H1 (cell line): ENCODE measurements at regions not wholly inside any gene's neighbourhood (a gene's known extent, or its start where the extent isn't known, plus 50 kb on each side); places are given as distances from the start of the nearest gene placed in this dataset.

Experiments used
- CTCF ChIA-PET: fragments of 300-600 bp; sonication (Branson Sonifier 250); formaldehyde crosslinking; loops from one replicate; lab custom pipeline; 2021; ENCODE audit not compliant: partially characterized antibody; lab: Charles Lee
- POLR2A ChIA-PET: fragments of 300-600 bp; sonication (Branson Sonifier 250); formaldehyde crosslinking; loops from one replicate; lab custom pipeline; 2021; ENCODE audit warnings: inconsistent platforms; ENCODE audit not compliant: partially characterized antibody; lab: Charles Lee
- DNase-seq, 2 experiments: peaks; one replicate each; pipeline versions ENCODE4 v3.0.0 to v3.0.0-alpha.2; 2010 to 2022; ENCODE audit warnings: low spot score in 2 of 2, low read depth in 1 of 2, mixed read lengths in 1 of 2
- FAIRE-seq: peaks from 2 replicates; lab custom pipeline; 2011; peaks lifted over from hg19 to GRCh38; lab: Jason Lieb, UNC
- H2AFZ ChIP-seq: 2 replicates; pipeline ENCODE4 v1.8.1; 2012; ENCODE audit warnings: low read length, inconsistent platforms
- H2AK5ac ChIP-seq: 2 replicates; pipeline ENCODE4 v1.6.1; 2013; ENCODE audit warnings: low read depth, low read length
- H2BK120ac ChIP-seq: replicated peaks from 2 replicates; pipeline ENCODE3; 2013; ENCODE audit warnings: low read depth, low read length, inconsistent platforms
- H2BK12ac ChIP-seq: 2 replicates; pipeline ENCODE4 v1.6.1; 2013; ENCODE audit warnings: low read depth, low read length
- H2BK15ac ChIP-seq: 2 replicates; pipeline ENCODE4 v1.6.1; 2013; ENCODE audit warnings: low read length
- H2BK20ac ChIP-seq: 2 replicates; pipeline ENCODE4 v1.6.1; 2013; ENCODE audit warnings: low read length
- H2BK5ac ChIP-seq: 2 replicates; pipeline ENCODE4 v1.6.1; 2013; ENCODE audit warnings: low read depth, low read length
- H3K14ac ChIP-seq: 2 replicates; pipeline ENCODE4 v1.6.1; 2013; ENCODE audit warnings: inconsistent platforms; ENCODE audit not compliant: insufficient read length
- H3K18ac ChIP-seq: 2 replicates; pipeline ENCODE4 v1.6.1; 2013; ENCODE audit warnings: low read length; ENCODE audit errors: extremely low read depth
- H3K23ac ChIP-seq: 2 replicates; pipeline ENCODE4 v1.6.1; 2013; ENCODE audit warnings: inconsistent platforms; ENCODE audit not compliant: insufficient read length
- H3K23me2 ChIP-seq: 2 replicates; pipeline ENCODE4 v1.6.1; 2013; ENCODE audit warnings: low read depth, low read length
- H3K27ac ChIP-seq: 2 replicates; pipeline ENCODE4 v1.6.1; 2011; ENCODE audit warnings: low read depth, low read length, inconsistent platforms
- H3K27me3 ChIP-seq, 4 experiments: replicated peaks in 1 of 4; 1 replicate in 1 of 4; 2 replicates in 3 of 4; pipeline versions ENCODE4 v1.6.1 to v1.8.1; 2011 to 2013; ENCODE audit warnings: low read length in 3 of 4, mild to moderate bottlenecking in 3 of 4, inconsistent platforms in 2 of 4, mixed read lengths in 2 of 4, moderate library complexity in 1 of 4; ENCODE audit not compliant: control insufficient read depth in 3 of 4, insufficient read depth in 3 of 4; ENCODE audit errors: extremely low read depth in 1 of 4
- H3K36me3 ChIP-seq, 4 experiments: 2 replicates each; pipeline versions ENCODE4 v1.6.1 to v1.8.1; 2011 to 2013; ENCODE audit warnings: mild to moderate bottlenecking in 4 of 4, low read length in 3 of 4, moderate library complexity in 2 of 4, control low read depth in 1 of 4, inconsistent platforms in 1 of 4; ENCODE audit not compliant: insufficient read depth in 4 of 4, control insufficient read depth in 2 of 4
- H3K4ac ChIP-seq: replicated peaks from 2 replicates; pipeline ENCODE3; 2013; ENCODE audit warnings: low read length, low read depth, mixed read lengths, inconsistent platforms; ENCODE audit not compliant: insufficient read length
- H3K4me1 ChIP-seq, 4 experiments: replicated peaks in 1 of 4; 1 replicate in 1 of 4; 2 replicates in 3 of 4; pipeline versions ENCODE4 v1.6.1 to v1.8.1; 2011 to 2013; ENCODE audit warnings: low read length in 3 of 4, inconsistent platforms in 2 of 4, mixed read lengths in 1 of 4; ENCODE audit not compliant: insufficient read depth in 4 of 4, control insufficient read depth in 3 of 4
- H3K4me2 ChIP-seq, 2 experiments: 2 replicates each; pipeline versions ENCODE4 v1.6.1 to v1.8.1; 2011 to 2013; ENCODE audit warnings: low read depth in 2 of 2, low read length in 2 of 2, control low read depth in 1 of 2, inconsistent platforms in 1 of 2, mild to moderate bottlenecking in 1 of 2; ENCODE audit not compliant: insufficient read depth in 1 of 2
- H3K4me3 ChIP-seq, 4 experiments: fragments of 200-600, 300-600 bp in 1 of 4; sonication (generic), shearing (Covaris generic), sonication (Bioruptor Twin) in 1 of 4; 2 replicates each; pipeline versions ENCODE4 v1.5.1 to v1.8.1; 2011 to 2016; ENCODE audit warnings: low read length in 4 of 4, low read depth in 3 of 4, control low read depth in 2 of 4, inconsistent platforms in 2 of 4, mild to moderate bottlenecking in 2 of 4, mixed read lengths in 1 of 4, moderate library complexity in 1 of 4; ENCODE audit not compliant: insufficient read depth in 2 of 4; ENCODE audit errors: extremely low read depth in 1 of 4
- H3K56ac ChIP-seq: replicated peaks from 2 replicates; pipeline ENCODE3; 2013; ENCODE audit warnings: low read depth, mild to moderate bottlenecking, mixed read lengths, low read length, inconsistent platforms; ENCODE audit not compliant: insufficient read length
- H3K79me1 ChIP-seq: 2 replicates; pipeline ENCODE4 v1.6.1; 2013; ENCODE audit warnings: low read depth, low read length, control low read depth
- H3K79me2 ChIP-seq, 2 experiments: 2 replicates each; pipeline versions ENCODE4 v1.6.1 to v1.8.1; 2012 to 2013; ENCODE audit warnings: low read length in 2 of 2, mild to moderate bottlenecking in 2 of 2, inconsistent platforms in 1 of 2; ENCODE audit not compliant: insufficient read depth in 2 of 2, control insufficient read depth in 1 of 2
- H3K9ac ChIP-seq, 4 experiments: replicated peaks in 1 of 4; 1 replicate in 1 of 4; 2 replicates in 3 of 4; pipeline versions ENCODE4 v1.6.1 to v1.8.1; 2011 to 2013; ENCODE audit warnings: low read depth in 3 of 4, low read length in 3 of 4, control low read depth in 2 of 4, mild to moderate bottlenecking in 2 of 4, moderate library complexity in 2 of 4, inconsistent platforms in 1 of 4; ENCODE audit errors: extremely low read depth in 1 of 4
- H3K9me3 ChIP-seq, 2 experiments: 2 replicates each; pipeline versions ENCODE4 v1.6.1 to v1.8.1; 2012 to 2013; ENCODE audit warnings: mild to moderate bottlenecking in 2 of 2, moderate library complexity in 2 of 2, control low read depth in 1 of 2, inconsistent platforms in 1 of 2, low read depth in 1 of 2, low read length in 1 of 2, mixed read lengths in 1 of 2; ENCODE audit not compliant: insufficient read depth in 2 of 2
- H4K20me1 ChIP-seq, 2 experiments: replicated peaks in 1 of 2; 2 replicates each; pipeline versions ENCODE3 to v1.8.1; 2011 to 2013; ENCODE audit warnings: inconsistent platforms in 2 of 2, low read length in 2 of 2, mild to moderate bottlenecking in 1 of 2; ENCODE audit not compliant: insufficient read depth in 2 of 2, control insufficient read depth in 1 of 2
- H4K5ac ChIP-seq: 2 replicates; pipeline ENCODE4 v1.6.1; 2013; ENCODE audit warnings: low read length, low read depth, mixed read lengths, inconsistent platforms; ENCODE audit not compliant: insufficient read length
- H4K8ac ChIP-seq: 2 replicates; pipeline ENCODE4 v1.8.0; 2013; ENCODE audit warnings: mild to moderate bottlenecking, moderate library complexity, low read length, inconsistent platforms; ENCODE audit not compliant: insufficient read depth; ENCODE audit errors: extremely low read depth
- H4K91ac ChIP-seq: replicated peaks from 2 replicates; pipeline ENCODE3; 2013; ENCODE audit warnings: low read length, mixed read lengths, inconsistent platforms; ENCODE audit not compliant: insufficient read length
- CHD2 ChIP-seq: IDR thresholded peaks from 2 replicates; pipeline ENCODE4 v1.6.1; 2012; ENCODE audit warnings: low read length, improper control_type of control experiment
- FOSL1 ChIP-seq: IDR thresholded peaks from 2 replicates; pipeline ENCODE4 v1.6.1; 2011; ENCODE audit warnings: mild to moderate bottlenecking, low read depth, low read length, moderate library complexity; ENCODE audit not compliant: insufficient read depth
- GABPA ChIP-seq: IDR thresholded peaks from 2 replicates; pipeline ENCODE4 v1.6.1; 2011; ENCODE audit warnings: mild to moderate bottlenecking, low read length, moderate library complexity, borderline replicate concordance; ENCODE audit not compliant: insufficient read depth
- GTF2F1 ChIP-seq: IDR thresholded peaks from 2 replicates; pipeline ENCODE4 v1.6.1; 2012; ENCODE audit warnings: low read depth, low read length, improper control_type of control experiment, borderline replicate concordance
- JUN ChIP-seq: IDR thresholded peaks from 2 replicates; pipeline ENCODE4 v1.6.1; 2011; ENCODE audit warnings: low read depth, mild to moderate bottlenecking, improper control_type of control experiment, low read length
- JUND ChIP-seq: IDR thresholded peaks from 2 replicates; pipeline ENCODE4 v1.6.1; 2011; ENCODE audit warnings: mild to moderate bottlenecking, improper control_type of control experiment, low read length
- KDM1A ChIP-seq: fragments of 200-600, 300-600 bp; sonication (generic); IDR thresholded peaks from 2 replicates; pipeline ENCODE4 v1.7.1; 2016; ENCODE audit warnings: mild to moderate bottlenecking, low read length, borderline replicate concordance
- NANOG ChIP-seq: IDR thresholded peaks from 2 replicates; pipeline ENCODE4 v1.6.1; 2011; ENCODE audit warnings: low read length, low read depth, mild to moderate bottlenecking, inconsistent platforms; ENCODE audit not compliant: insufficient read depth, poor library complexity, severe bottlenecking
- NRF1 ChIP-seq: IDR thresholded peaks from 2 replicates; pipeline ENCODE4 v1.6.1; 2011; ENCODE audit warnings: mild to moderate bottlenecking, low read depth, low read length, improper control_type of control experiment
- PHF8 ChIP-seq: fragments of 200-600 bp; sonication (generic); conservative IDR thresholded peaks from 2 replicates; pipeline ENCODE4 v1.7.1; 2012; ENCODE audit warnings: low read depth, mild to moderate bottlenecking, inconsistent platforms, low read length, moderate library complexity
- SIX5 ChIP-seq: IDR thresholded peaks from 2 replicates; pipeline ENCODE4 v1.6.1; 2011; ENCODE audit warnings: mild to moderate bottlenecking, low read depth, low read length
- SP1 ChIP-seq: IDR thresholded peaks from 2 replicates; pipeline ENCODE4 v1.6.1; 2011; ENCODE audit warnings: low read depth, low read length
- TCF12 ChIP-seq: IDR thresholded peaks from 2 replicates; pipeline ENCODE4 v1.6.1; 2011; ENCODE audit warnings: low read depth, mild to moderate bottlenecking, low read length
- TEAD4 ChIP-seq: IDR thresholded peaks from 2 replicates; pipeline ENCODE4 v1.6.1; 2012; ENCODE audit warnings: low read depth, low read length, inconsistent platforms, mixed read lengths
- WGBS, 2 experiments: shearing (Covaris generic) in 1 of 2; methylation state at CpG; one replicate each; pipeline versions ENCODE4 v1.1.6 to v1.1.7; 2013 to 2015; ENCODE audit warnings: low lambda C conversion rate in 2 of 2, mixed read lengths in 2 of 2, inconsistent platforms in 1 of 2, low coverage in 1 of 2, missing lambda C conversion rate in 1 of 2; ENCODE audit not compliant: insufficient replicate concordance in 2 of 2, insufficient coverage in 1 of 2, insufficient read length in 1 of 2; ENCODE audit errors: extremely low coverage in 1 of 2, missing lambda C conversion rate in 1 of 2; 5-methylcytosine and 5-hydroxymethylcytosine counted together
- TF ChIP-seq, protein P1 (sequence below): IDR thresholded peaks from 2 replicates; pipeline ENCODE4 v1.6.1; 2012; ENCODE audit warnings: inconsistent platforms

- H4K8ac ChIP-seq, result no peak overlapping the region
- no peak overlapping the region for H2BK5ac ChIP-seq
- no peaks in the 10 kb centered on the region for H3K79me2 ChIP-seq
- H3K23me2 ChIP-seq, result no peaks in the 10 kb centered on the region
- H3K4me3 ChIP-seq, result no peak overlapping the region
- H3K4me2 ChIP-seq, result no peak overlapping the region
- POLR2A ChIA-PET, result no interaction called here
- no peak overlapping the region for H2AK5ac ChIP-seq
- DNase-seq, result no peak
- no peak overlapping the region for H3K9ac ChIP-seq
- no peak overlapping the region for H3K14ac ChIP-seq
- no peak overlapping the region for H4K91ac ChIP-seq
- no peak overlapping the region for H4K5ac ChIP-seq
- no peak overlapping the region for H2BK20ac ChIP-seq
- H4K20me1 ChIP-seq, result no peaks in the 10 kb centered on the region
- H3K9me3 ChIP-seq, result no peaks in the 10 kb centered on the region
- H3K18ac ChIP-seq, result no peak overlapping the region
- H2BK12ac ChIP-seq, result no peak overlapping the region
- H3K27me3 ChIP-seq, result no peaks in the 10 kb centered on the region
- no peaks in the 10 kb centered on the region for H3K79me1 ChIP-seq
- 73% methylated on average over 4 of the region's 4 CpGs; no CpG with 5 or more reads in 1 of the 2 experiments for WGBS, 2 experiments
- H3K4me1 ChIP-seq, result no peaks in the 10 kb centered on the region
- H3K4ac ChIP-seq, result no peak overlapping the region
- no peak overlapping the region for H2BK120ac ChIP-seq
- no peak overlapping the region for H2AFZ ChIP-seq
- no peak overlapping the region for H2BK15ac ChIP-seq
- no peak overlapping the region for H3K56ac ChIP-seq
- no peak overlapping the region for H3K23ac ChIP-seq
- CTCF ChIA-PET, result no interaction called here
- FAIRE-seq, result no peak
- no peaks in the 10 kb centered on the region for H3K36me3 ChIP-seq
- H3K27ac ChIP-seq, result no peak overlapping the region
- TF ChIP-seq NANOG (no peak), FOSL1 (no peak), JUN (no peak), PHF8 (no peak), TCF12 (no peak), GABPA (no peak), SIX5 (no peak), CHD2 (no peak), KDM1A (no peak), TEAD4 (no peak), GTF2F1 (no peak), NRF1 (no peak), SP1 (no peak), JUND (no peak)
- TF ChIP-seq, protein P1, sequence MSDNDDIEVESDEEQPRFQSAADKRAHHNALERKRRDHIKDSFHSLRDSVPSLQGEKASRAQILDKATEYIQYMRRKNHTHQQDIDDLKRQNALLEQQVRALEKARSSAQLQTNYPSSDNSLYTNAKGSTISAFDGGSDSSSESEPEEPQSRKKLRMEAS, result no peak
Measured at GRCh38 chr15:35173444-35174118, 88.5 kb upstream of the NANOGP8 start.
